Mammary epithelial cell (primary cell): ENCODE measurements at regions not wholly inside any gene's neighbourhood (a gene's known extent, or its start where the extent isn't known, plus 50 kb on each side); places are given as distances from the start of the nearest gene placed in this dataset.

Source experiments
- CTCF ChIP-seq, 2 donors: IDR thresholded peaks in 1 of 2; conservative IDR thresholded peaks in 1 of 2; 2 replicates each; pipeline ENCODE4 v1.5.1; 2011 to 2012; ENCODE audit warnings: inconsistent platforms in 2 of 2, low read length in 2 of 2, mild to moderate bottlenecking in 2 of 2, control low read depth in 1 of 2, low read depth in 1 of 2; ENCODE audit not compliant: insufficient read depth in 1 of 2; ENCODE audit errors: extremely low read depth in 1 of 2
- EZH2 ChIP-seq: IDR thresholded peaks from 2 replicates; pipeline ENCODE4 v1.6.1; 2012; ENCODE audit warnings: low read length, inconsistent platforms, borderline replicate concordance

DNA sequence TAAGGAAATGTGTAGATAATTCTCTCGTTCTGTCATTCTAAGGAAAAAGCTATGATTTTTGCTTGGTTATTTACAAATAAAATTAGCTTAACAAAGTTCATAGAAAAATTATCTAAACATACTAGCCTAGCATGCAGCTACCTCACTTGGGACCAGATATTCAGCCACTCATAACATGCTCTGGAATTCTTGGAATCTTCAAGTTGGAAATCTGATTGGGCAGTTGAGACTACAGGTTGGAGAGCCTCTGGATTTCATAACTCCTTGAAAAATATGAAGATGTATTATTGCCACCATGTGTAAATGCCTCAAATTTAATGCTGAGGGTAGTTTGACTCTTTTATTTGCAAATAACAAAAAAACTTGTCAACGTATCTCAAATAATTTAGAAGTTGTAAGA lies 132.2 kb upstream of the GULP1 start:
- TF ChIP-seq CTCF (conservative IDR thresholded peaks at IDR 0.05 in 1 of 2, IDR thresholded peaks at IDR 0.05 in 1 of 2; ENCODE audit: extremely low read depth in 1 of 2, insufficient read depth in 1 of 2, low read depth in 1 of 2, low read length in 2 of 2) = no peak
- no peak for TF ChIP-seq EZH2
